ENCODE measurements at regions not wholly inside any gene's neighbourhood (a gene's known extent, or its start where the extent isn't known, plus 50 kb on each side); places are given as distances from the start of the nearest gene placed in this dataset.

DNA sequence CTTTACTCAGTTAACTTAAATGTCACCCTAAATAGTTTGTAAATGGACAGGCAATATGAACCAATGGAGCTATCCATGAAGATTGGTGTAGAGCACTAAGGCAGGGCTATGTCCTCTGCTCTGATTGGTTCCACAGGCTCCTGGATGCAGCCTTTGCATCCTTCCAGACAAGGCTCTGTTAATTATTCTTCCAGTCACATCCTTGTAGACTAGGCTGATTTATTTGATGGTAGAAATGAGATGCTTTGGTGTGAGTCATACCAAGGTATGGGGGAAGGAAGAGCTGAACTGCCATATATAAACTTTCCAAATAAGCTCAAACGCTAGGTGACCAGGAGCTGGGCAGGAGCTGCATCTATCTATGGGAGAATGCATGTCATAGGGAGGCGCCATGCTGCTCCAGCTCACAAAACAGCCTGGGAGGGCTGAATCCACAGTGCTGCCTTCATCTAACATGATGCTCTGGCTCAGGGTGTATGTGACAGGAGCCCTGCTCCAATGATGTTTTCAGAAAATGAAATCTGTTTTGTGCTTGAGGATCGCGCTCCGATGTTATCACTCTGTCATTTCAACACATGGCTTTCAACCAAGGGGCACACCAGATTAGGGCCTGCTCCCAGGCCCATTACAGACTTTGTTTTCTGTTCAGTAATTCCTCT is 818.0 kb upstream of the ZNF608 start:
- TF ChIP-seq, protein P1, sequence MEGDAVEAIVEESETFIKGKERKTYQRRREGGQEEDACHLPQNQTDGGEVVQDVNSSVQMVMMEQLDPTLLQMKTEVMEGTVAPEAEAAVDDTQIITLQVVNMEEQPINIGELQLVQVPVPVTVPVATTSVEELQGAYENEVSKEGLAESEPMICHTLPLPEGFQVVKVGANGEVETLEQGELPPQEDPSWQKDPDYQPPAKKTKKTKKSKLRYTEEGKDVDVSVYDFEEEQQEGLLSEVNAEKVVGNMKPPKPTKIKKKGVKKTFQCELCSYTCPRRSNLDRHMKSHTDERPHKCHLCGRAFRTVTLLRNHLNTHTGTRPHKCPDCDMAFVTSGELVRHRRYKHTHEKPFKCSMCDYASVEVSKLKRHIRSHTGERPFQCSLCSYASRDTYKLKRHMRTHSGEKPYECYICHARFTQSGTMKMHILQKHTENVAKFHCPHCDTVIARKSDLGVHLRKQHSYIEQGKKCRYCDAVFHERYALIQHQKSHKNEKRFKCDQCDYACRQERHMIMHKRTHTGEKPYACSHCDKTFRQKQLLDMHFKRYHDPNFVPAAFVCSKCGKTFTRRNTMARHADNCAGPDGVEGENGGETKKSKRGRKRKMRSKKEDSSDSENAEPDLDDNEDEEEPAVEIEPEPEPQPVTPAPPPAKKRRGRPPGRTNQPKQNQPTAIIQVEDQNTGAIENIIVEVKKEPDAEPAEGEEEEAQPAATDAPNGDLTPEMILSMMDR (IDR thresholded peaks at IDR 0.05): no peak
- TF ChIP-seq POLR2AphosphoS5 (IDR thresholded peaks at IDR 0.05): no peak
- no peak for TF ChIP-seq POLR2A (IDR thresholded peaks at IDR 0.05)
- TF ChIP-seq EP300 (IDR thresholded peaks at IDR 0.05): no peak

Measured in sigmoid colon (tissue), 4 donors.